ENCODE measurements at regions not wholly inside any gene's neighbourhood (a gene's known extent, or its start where the extent isn't known, plus 50 kb on each side); places are given as distances from the start of the nearest gene placed in this dataset.

GRCh38 chr14:101069666-101070362, 166.3 kb upstream of the RTL1 start:
- peaks cover 24% of the 10 kb centered on the region for H3K36me3 ChIP-seq (replicated peaks)
- H3K4me3 ChIP-seq (ENCODE audit: low read depth, low read length): no peak overlapping the region
- no peak for TF ChIP-seq CTCF (IDR thresholded peaks at IDR 0.05; ENCODE audit: low read depth, low read length, missing control alignments)
- no peaks in the 10 kb centered on the region for H3K27me3 ChIP-seq (replicated peaks)
- DNase-seq: no peak
- in situ Hi-C loops (cut with HindIII; ENCODE audit: low pct_ligation_motif_present, low sequenced_read_pairs): no loop called here
- no peak overlapping the region for H3K27ac ChIP-seq

- Histone ChIP-seq H3K4me3 (ENCODE audit: low read depth, low read length) (no peak overlapping the region), H3K36me3 (replicated peaks) (peaks cover 20% of the 10 kb centered on the region)
Observed at GRCh38 chr14:101070540-101071492, 167.3 kb upstream of the RTL1 start.

GRCh38 chr14:101071493-101071906, 168.0 kb upstream of the RTL1 start:
- no peak for TF ChIP-seq CTCF (IDR thresholded peaks at IDR 0.05; ENCODE audit: low read depth, low read length, missing control alignments)
- in situ Hi-C loops (cut with HindIII; ENCODE audit: low pct_ligation_motif_present, low sequenced_read_pairs): no loop called here

More at GRCh38 chr14:101070540-101071492, 167.3 kb upstream of the RTL1 start:
- no peak for TF ChIP-seq CTCF (IDR thresholded peaks at IDR 0.05; ENCODE audit: low read depth, low read length, missing control alignments)
- no peak overlapping the region for H3K27ac ChIP-seq
- in situ Hi-C loops (cut with HindIII; ENCODE audit: low pct_ligation_motif_present, low sequenced_read_pairs): no loop called here
- DNase-seq: no peak
- no peaks in the 10 kb centered on the region for H3K27me3 ChIP-seq (replicated peaks)

GRCh38 chr14:101072070-101072469, 168.5 kb upstream of the RTL1 start:
- H3K27me3 ChIP-seq (replicated peaks): no peaks in the 10 kb centered on the region
- peaks cover 12% of the 10 kb centered on the region for H3K36me3 ChIP-seq (replicated peaks)
- in situ Hi-C loops (cut with HindIII; ENCODE audit: low pct_ligation_motif_present, low sequenced_read_pairs): no loop called here
- H3K27ac ChIP-seq: no peak overlapping the region
- no peak for DNase-seq
- H3K4me3 ChIP-seq (ENCODE audit: low read depth, low read length): no peak overlapping the region
- no peak for TF ChIP-seq CTCF (IDR thresholded peaks at IDR 0.05; ENCODE audit: low read depth, low read length, missing control alignments)

More at GRCh38 chr14:101071493-101071906, 168.0 kb upstream of the RTL1 start:
- Histone ChIP-seq H3K36me3 (replicated peaks) (peaks cover 17% of the 10 kb centered on the region), H3K27me3 (replicated peaks) (no peaks in the 10 kb centered on the region), H3K27ac (no peak overlapping the region), H3K4me3 (ENCODE audit: low read depth, low read length) (no peak overlapping the region)
- DNase-seq: no peak

GRCh38 chr14:101072531-101072930, 169.0 kb upstream of the RTL1 start:
- H3K27me3 ChIP-seq (replicated peaks): no peaks in the 10 kb centered on the region
- TF ChIP-seq CTCF (IDR thresholded peaks at IDR 0.05; ENCODE audit: low read depth, low read length, missing control alignments): no peak

More at GRCh38 chr14:101072531-101072930, 169.0 kb upstream of the RTL1 start:
- in situ Hi-C loops (cut with HindIII; ENCODE audit: low pct_ligation_motif_present, low sequenced_read_pairs): no loop called here
- Histone ChIP-seq H3K27ac (peak overlapping the region; percentile 66), H3K36me3 (replicated peaks) (peaks cover 11% of the 10 kb centered on the region), H3K4me3 (ENCODE audit: low read depth, low read length) (no peak overlapping the region)
- DNase-seq: no peak

Data from brain microvascular endothelial cell (primary cell).